ENCODE measurements at regions not wholly inside any gene's neighbourhood (a gene's known extent, or its start where the extent isn't known, plus 50 kb on each side); places are given as distances from the start of the nearest gene placed in this dataset.
"Not testable (repeated sequence)": the region's sequence is repeated elsewhere in the genome, so short reads cannot be mapped to it uniquely, and the experiment has no call there.

GRCh38 chr4:17436047-17436749 is 75.7 kb downstream of the QDPR start:
- DNase-seq: not testable (repeated sequence)

- DNase-seq: no peak
Observed at GRCh38 chr4:17433827-17434226, 78.1 kb downstream of the QDPR start.

DNA sequence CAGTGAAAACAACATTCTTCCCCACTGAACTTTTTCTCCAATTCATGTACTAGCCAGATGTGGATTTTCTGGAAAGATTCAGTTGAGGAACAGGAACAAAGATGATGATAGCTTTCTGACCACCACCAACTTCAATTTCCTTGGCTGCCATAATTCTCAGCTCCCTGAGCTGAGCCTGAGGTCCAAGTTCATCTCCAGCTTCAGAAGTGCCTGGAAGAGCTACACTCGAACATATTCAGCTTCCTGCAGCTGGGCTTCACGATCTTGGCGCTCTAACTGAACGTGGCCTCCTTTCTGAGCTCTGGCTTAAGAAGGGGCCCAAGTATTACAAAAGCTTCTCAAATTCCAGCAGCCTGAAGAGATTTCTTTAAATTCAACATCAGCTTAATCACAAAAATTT is 83.9 kb downstream of the QDPR start:
- no peak for DNase-seq

DNA sequence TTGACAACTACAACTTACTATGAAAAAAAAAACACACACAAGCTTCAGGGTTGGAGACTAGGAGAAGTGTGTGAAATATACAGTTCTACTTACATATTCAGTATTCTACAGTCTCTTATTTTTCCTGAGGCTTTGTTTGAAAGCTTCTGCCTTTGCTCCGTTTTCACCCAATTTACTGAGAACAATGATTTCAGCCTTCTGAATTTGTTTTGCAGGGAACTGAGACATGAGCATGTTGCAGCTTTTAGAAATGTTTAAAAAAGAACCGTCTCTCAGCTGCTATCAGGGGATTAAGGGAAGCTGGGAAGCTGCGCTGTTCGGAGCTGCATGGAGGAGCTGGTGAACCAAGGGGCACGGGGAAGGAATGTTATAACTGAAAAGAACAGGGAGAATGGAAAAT is 85.7 kb downstream of the QDPR start:
- no peak for DNase-seq

- no peak for DNase-seq
Observed at GRCh38 chr4:17418010-17418409, 93.9 kb downstream of the QDPR start.

DNA sequence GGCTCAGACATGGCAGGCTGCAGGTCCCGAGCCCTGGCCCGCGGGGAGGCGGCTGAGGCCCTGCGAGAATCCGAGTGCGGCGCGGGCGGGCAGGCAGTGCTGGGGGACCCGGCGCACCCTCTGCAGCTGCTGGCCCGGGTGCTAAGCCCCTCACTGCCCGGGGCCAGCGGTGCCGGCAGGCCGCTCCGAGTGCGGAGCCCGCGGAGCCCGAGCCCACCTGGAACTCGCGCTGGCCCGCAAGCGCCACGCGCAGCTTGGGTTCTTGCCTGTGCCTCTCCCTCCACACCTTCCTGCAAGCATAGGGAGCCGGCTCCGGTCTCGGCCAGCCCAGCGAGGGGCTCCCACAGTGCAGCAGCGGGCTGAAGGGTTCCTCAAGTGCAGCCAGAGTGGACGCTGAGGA is 97.5 kb downstream of the QDPR start:
- no peak for DNase-seq

DNA sequence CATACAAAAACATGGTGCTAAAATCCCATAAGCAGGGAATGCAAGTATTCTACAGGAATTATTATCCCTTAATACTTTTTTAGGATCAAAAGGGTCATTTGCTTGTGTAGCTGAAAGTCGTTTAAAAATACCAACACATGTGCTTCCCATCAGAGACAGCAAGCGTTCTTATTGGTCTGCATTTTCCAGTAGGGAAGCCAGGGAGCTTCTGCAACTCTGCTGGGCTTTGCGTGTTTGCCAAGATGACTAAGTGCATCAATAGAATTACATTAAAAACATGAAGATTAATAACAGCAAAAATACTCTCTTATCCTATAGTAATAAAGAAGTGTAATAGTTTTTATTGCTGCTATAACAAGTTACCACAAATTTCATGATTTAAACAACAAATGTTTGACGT is 111.2 kb downstream of the QDPR start:
- DNase-seq: no peak

DNA sequence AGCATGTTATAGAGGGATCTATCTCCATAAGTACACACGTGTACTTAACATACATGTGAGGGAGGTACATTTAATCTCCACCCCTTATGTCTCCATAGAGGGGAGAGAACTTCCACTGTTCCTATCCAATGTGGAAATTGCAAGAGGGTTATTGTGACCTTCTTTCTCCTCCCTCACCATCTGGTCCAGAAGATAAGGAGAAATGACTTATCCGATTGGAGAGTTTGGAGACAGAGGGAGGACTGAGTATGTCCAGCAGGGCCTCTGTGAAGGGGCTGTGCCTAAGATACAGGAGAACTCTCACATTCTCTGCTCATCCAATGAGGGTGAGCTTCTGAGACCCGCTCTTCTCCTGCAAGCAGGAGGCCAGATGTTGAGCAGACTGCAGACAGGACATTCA is 113.1 kb downstream of the QDPR start:
- no peak for DNase-seq

- no peak for DNase-seq
Observed at GRCh38 chr4:17398035-17398434, 113.9 kb downstream of the QDPR start.

DNA sequence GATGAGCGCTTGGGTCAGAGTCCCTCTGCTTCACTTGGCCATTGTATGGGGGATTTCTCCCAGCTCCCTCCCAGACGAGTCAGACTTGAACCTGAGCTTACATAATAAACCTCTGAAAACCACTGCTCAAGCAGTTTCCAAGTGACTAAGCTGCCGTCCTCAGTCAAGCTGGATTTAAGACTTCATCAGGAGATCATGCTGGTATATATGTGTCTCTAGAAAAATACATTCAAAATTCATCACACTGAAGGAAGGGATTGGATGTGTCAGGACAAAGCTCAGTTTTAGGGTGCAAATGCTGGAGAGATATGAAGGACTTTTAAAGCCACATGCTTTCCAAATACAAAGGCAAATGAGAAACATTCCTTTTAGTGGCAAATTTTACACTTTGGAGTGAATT is 114.3 kb downstream of the QDPR start:
- no peak for DNase-seq

DNA sequence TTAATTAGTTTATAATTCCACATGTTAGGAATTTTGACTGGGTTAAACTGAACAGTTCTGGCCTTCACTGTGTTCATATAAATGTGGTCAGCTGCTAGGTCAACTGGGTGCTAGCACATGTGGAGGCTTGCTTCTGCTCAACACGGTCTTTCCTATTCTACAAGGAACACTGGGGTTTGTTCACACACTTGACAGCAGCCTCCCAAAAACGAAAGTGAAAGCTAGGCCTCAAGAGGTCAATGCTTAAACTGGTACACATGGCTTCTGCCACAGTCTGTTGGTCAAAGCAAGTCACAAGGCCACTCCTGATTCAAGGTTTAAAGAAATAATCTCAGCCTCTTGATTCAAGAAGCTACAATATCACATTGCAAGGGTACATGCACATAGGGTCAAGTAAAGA is 126.5 kb downstream of the QDPR start:
- DNase-seq: peak in 1 of 2 donors; percentile 3

DNA sequence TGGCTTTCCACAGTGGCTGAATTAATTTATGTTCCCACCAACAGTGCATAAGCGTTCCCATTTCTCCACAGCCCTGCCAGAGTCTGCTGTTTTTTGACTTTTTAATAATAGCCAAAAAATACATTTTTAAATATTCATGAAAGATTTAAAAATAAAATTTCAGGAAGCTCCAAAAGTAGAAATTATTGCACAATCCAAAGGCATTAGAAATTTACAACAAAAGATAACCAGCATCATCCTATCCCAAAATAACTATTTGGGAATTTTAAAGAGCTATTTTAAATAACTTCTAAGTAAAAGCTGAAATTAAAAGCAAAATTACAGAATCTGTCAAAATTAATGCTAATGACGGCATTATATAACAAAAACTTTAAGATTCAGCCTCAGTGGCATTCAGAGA is 131.5 kb downstream of the QDPR start:
- DNase-seq: no peak

DNA sequence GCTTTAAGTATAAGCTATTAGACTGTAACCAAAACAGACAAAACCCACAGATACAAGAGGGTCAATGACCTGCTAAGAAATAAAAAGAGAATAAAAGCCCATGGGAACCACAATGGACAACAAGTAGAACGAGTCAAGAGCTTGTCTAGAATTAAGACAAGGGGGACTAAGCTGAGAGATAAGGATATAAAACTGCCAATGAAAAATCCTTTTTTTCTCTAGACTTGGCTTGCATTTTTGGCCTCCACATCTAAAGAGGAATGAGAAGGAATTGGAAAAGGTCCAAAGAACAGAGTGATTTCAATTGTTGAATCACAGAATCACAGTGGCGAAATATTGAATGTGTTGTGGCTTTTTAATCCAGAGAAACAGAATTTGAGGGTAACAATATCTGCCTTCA is 135.7 kb downstream of the QDPR start:
- DNase-seq: no peak

DNA sequence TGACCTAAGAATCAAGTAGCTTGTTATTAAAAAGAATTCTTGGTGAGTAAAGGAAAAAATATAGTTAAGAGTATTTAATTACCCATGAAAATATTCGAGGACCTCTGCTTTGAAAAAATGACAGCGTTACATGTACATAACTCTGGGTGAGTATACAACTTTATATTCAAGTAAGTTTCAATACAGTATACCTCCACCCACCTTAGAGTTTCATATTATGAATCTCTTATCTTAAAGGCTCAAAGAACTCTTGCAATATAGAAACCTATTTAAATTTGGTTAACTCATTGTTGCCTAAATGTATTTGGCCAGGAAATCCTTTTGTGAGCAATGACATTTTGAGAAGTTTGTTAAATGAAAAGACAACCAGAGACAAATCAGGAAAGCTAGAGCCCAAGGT is 138.2 kb downstream of the QDPR start:
- DNase-seq: no peak

GRCh38 chr4:17370818-17371217 is 141.1 kb downstream of the QDPR start:
- no peak for DNase-seq

GRCh38 chr4:17368408-17368807 is 143.5 kb downstream of the QDPR start:
- DNase-seq: no peak

DNA sequence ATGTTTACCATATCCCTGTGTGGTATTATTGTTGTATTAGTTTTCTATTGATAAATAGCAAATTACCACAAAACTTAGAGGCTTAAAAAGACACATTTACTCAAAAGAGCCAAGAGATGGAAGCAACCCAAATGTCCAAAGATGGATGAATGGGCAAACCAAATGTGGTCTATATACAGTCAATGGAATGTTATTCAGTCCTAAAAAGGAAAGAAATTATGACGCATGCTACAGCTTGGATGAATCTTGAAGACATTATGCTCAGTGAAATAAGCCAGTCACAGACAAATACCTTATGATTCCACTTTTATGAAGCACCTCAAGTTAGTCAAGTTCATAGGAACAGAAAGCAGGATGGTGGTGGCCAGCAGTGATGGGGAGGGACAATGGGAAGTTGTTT is 144.7 kb downstream of the QDPR start:
- no peak for DNase-seq

DNA sequence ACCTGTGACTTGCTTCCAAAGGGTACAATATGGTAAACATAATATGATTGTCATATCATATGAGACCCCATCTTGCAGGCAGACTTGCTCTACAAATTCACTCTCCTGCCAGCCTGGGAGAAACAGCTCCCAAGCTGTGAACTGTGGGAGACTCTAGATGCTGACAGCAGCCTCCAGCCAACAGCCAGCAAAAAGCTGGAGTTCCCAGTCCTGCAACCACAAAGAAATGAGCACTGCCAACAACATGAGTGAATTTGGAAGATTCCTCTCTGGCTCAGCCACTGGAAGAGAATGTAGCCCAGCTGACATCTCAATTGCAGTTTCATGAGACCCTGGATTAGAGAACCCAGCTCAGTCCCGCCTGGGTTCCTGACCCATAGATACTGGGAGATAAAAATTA is 145.4 kb downstream of the QDPR start:
- no peak for DNase-seq

DNA sequence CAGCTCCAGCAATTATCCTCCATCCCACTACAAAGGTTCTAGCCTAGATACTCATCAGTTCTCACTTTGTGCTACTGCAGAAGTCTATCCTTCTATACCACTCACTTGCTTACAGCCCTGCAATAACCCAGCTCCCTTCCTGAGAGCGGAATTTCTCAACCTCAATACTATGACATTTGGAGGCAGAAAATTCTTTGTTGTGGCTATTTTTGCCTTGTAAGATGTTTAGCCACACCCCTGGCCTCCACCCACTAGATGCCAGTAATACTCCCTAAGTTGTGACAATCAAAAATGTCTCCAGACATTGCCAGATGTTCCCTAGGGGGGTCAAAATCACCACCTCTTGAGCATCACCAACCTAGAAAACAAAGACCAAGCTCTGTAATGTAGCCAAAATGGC is 149.5 kb downstream of the QDPR start:
- no peak for DNase-seq

- no peak for DNase-seq
Observed at GRCh38 chr4:17358241-17358640, 153.6 kb downstream of the QDPR start.

DNA sequence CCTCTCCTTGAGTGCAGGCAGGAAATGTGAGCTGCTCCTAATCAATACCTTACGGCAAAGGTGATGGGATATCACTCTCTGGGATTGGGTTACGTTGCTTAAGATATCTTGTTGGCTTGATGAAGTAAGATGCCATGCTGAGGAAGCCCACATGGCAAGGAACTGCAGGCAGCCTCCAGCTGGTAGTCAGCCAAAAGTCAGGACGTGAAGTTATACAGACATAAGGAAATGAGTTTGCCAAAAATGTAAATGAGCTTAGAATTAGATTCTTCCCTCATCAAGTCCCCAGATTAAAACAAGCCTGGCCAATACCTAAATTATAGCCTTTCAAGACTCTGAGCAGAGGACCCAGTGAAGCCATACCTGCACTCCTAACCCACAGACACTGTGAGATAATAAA is 155.0 kb downstream of the QDPR start:
- DNase-seq: no peak

- DNase-seq: no peak
Observed at GRCh38 chr4:17352357-17352756, 159.5 kb downstream of the QDPR start.

- DNase-seq: no peak
Observed at GRCh38 chr4:17347445-17347844, 164.4 kb downstream of the QDPR start.

DNA sequence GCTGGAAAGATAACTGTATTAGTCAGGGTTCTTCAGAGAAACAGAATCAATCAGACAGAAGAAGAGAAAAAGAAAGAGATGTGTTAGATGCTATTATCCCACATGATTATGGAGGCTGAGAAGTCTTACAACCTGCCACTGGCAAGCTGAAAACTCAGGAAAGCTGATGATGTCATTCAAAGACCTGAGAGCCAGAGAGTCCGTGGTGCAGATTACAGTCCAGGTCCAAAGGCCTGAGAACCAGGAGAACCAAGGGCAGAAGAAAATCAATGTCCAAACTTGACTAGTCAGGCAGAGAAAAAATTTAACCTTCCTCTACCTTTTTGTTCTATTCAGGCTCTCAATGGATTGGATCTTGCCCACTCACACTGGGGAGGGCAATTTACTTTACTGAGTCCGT is 172.5 kb downstream of the QDPR start:
- DNase-seq: no peak

GRCh38 chr4:17336986-17337385 is 174.9 kb downstream of the QDPR start:
- DNase-seq: no peak

- no peak for DNase-seq
Observed at GRCh38 chr4:17336524-17336961, 175.3 kb downstream of the QDPR start.
